Skin of body (tissue), 1 donor: ENCODE measurements at regions not wholly inside any gene's neighbourhood (a gene's known extent, or its start where the extent isn't known, plus 50 kb on each side); places are given as distances from the start of the nearest gene placed in this dataset.

Experiments
- DNase-seq: peaks from one replicate; lab custom pipeline; 2025; lab: John Stamatoyannopoulos, UW

DNA sequence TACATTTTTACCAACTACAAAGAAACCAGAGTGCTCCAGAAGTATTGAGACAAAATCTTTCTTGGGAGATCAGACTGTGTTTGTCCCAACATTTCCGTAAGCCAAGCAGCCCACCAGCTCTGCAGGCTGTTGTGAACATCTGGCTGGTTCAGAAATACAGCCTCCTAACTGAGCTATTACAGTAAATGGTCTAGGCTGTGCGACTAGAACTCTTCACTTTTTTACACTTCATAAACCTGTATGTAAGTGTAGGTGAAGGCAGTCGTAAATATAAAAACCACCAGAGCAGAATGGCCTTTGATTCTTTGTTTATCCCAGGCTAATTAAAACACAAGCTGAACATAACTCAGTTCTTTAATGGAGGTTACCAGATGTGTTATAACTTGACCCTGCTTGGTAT is 235.3 kb downstream of the ARRDC4 start:
- DNase-seq, result no peak

DNA sequence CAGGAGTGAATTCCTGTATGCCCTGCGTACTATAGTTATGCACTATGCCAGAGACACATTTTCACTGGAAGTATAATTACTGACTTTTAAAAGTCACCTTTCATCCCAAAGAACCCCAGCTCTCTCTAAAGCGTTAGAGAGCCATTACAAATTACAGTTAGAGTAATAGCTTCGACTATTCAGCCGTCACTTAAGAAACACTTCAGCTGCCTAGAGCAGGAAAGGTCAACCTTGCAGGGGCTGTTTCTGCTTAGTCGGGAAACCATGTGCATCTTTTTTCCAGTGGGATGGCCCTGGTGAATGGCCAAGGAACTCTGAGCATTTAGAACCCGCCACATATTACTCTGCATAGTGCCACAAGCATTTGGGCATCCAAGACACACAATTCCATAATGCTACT is 235.9 kb downstream of the ARRDC4 start:
- DNase-seq, result no peak

DNA sequence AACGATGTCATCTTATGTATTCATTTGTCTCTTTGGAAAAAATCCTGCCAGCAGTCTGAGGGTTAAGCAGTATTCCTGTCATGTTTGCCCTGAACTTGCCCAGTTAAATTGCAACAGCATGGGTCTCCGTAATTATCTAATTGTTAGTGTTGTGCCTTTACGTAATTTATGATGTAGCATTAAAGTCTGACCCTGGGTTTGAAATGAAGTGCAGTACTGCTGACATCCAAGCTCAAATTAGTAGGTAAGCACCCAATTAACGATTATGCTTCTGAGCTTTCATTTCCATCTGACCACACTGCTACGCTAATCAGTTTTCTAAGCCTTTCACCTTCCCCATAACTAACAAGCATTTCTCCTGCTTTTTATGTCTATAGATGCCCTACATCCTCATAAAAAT is 241.8 kb downstream of the ARRDC4 start:
- no peak for DNase-seq

DNA sequence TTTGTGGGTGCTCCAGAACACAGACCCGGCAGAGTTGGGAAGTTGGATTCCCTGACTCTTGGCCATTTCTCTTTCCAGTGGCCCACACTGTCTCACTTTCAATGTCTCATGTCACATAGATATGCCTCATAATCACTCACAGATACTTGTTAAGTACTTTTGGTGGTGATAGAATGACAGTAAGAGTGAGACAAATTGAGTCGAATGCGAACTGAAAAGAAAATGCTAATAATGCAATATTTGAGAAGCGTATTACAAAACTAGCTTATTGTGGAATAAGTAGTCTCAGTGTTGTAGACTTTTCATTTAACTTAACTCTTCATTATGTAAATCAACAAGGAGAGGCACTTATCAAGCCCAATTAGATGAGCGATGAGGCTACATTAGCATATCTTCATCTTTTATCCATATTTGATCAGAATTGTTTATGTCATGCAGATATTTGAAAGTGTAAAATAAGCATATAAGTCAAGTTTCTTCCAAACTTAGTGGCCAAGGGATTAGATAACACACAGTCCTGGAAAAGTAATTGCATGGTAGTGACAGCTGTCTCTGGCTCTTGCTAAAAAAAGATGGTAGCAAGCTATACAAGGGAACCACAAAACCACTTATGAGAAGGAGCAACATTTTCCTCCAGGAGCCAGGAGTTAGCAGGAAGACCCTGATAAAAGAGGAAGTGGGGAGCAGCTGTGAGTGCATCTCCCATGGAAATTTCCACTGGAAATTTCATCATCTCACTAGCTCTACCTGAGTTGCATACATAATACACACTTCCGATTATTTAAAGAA is 243.6 kb downstream of the ARRDC4 start:
- no peak for DNase-seq

DNA sequence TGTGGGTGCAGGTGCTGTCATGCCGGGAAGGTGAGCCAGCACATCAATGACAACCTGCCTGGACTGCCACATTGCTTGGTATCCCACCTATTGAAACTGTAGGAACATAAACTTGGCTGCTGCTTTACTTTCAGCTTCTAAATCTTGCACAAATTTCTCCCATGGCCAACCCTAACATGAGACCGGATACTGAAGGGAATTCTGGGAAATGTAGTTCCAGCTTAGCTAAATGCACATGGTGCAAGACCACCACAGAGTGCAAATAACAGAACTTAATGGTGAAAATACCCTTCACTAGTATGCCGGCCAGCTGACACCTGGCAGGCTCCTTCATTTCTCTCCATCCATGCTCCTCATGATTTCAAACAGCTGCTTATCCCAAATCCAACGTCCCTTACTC is 247.4 kb downstream of the ARRDC4 start:
- no peak for DNase-seq

DNA sequence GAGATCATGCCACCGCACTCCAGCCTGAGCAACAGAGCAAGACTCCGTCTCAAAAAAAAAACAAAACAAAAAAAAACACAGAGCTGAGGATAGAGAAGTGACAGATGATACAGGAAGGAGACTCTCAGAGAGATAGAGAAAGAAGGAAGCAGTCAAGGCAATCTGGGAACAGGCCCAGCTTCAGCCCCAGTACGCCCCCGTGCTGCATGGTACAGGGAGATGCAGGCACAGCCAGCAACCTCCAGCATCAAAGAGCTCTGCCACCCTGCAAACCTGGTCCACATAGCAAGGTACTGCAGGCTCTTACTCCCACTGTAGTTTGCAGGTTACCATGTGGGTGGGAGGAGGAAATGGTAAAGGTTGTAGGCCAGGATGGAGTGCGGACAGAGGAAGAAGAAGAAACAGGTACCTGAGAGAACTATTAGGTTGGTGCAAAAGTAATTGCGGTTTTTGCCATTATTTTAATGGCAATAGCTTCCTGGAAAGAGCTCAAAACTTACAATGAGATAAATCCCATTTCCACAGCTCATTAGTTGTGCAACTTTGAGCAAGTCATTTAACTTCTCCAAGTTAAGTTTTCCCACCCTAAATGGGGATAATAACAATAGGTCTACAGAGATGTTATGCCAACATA is 253.0 kb downstream of the ARRDC4 start:
- no peak for DNase-seq

DNA sequence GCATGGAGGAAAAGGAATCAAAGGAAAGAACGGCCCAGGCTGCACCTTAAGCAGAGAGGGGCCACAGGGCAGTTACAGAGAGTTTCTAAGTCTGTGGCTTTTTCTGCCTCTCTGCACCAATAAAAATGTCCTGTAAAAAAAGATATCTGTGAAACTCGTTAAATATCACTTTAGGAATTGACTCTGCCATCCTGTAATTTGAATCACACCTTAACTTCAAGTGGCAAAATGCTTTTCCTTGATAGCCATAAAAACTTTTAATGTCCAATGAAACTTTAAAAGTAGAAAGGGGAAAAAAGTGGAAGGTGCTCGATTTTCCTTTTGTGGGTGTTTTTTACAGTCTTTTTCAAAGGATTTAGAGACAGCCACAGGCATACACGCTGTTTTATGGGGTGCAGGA is 255.7 kb downstream of the ARRDC4 start:
- no peak for DNase-seq

DNA sequence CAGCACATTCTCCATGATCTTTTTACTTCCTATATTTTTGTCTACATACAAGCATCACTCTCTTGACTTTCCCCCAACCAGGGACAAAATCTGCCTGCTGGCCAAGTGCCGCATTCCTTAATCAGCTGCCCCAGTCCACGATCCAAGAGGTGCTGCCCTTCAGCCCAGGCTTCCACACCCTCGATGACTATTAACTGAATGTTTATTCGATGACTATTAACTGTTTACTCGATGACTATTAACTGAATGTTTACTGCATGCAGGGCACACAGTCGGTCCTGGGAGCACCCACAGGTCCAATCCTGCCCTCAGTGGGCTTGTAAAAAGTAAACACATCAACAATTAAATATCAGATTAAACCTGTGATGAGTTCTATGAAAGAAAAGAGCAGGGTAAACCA is 256.9 kb downstream of the ARRDC4 start:
- DNase-seq, result no peak

DNA sequence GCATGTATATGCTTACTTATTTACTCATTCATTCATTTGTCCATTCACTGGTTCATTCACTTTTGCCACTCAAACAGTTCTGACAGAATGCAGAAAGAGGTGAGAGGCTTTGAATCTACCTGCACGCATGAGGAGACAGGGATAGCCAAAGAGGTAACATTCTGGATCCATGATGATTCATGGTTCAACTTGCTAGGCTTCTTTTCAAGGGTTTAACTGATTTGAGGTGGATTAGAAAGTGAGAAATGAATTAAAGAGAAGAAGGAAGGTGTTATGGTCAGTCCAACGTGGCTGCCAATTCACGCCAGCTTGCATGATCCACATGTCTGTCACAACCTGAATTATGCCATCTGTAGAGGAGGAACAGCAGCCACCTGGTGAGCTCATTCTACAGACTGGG is 260.6 kb downstream of the ARRDC4 start:
- DNase-seq, result no peak

DNA sequence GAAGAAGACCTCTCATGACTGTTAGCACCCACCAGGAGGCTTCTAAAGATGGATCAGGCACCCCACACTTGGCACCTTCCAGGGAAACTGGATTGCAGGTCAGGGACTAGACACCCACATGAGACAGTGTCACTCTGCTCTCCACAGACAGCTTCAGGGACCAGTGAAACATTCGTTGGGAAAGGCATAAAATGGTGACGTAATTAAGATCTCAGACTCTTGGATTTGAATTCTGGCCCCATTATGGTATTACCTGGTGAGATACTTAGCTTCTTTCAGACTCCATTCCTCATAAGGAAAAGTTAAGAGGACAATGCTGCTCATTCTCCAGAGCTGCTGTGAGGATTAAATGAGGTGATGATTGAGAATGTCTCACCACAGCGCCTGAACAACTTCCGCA is 261.1 kb downstream of the ARRDC4 start:
- DNase-seq, result no peak

DNA sequence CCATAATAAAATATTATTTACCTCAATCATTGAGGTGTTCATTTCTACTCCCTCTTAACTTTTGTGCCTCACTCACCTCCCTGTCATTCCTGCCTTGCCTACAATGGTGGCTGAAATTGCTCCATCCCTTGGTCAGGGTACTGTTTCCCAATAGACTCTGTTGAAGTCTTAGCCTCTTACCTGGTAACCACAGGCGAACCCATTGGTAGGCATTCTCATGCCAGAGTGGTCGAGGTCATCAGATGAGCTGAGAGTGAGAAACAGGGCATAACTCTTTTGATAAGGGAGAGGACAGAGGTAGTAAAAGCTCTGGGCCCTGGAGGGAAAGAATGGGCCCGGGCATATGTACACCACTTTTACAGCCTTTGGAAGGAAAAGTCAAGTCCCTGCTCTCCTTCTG is 265.6 kb downstream of the ARRDC4 start:
- no peak for DNase-seq

DNA sequence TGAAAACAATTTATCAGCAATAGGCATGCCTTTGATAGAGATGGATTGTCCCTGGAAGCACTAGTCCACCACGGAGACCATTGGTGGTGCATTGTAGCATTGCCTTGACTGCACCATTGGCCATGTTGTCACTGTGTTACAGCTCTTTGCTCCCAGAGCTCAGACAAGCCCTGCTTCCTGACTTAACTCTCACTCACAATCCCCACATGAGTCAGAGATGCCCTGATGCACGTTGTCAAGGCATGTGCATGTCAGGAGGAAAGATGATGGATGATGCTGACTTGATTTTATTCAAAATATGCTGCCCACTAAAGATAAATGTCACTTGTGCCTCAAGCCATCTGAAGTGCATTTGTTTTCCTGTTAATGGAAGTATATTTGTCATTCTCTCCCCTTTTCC is 266.1 kb downstream of the ARRDC4 start:
- DNase-seq, result no peak

DNA sequence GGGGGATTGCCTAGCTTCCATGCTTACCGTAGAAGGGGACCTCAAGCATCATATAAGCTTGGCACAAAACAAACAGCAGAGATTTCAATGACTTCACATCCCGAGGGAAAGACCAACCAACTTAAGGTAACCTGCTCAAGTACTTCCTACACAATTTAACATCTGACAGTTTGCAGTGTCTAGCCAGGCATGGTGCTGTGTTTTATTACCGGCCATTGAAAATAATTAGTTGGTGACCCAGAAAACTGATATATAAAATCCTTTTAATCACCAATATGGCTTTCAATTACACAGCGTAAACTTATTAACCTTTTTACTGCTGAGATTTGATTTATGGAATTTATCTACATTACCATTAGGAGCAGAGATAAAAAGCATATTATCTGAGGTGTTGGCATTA is 268.3 kb downstream of the ARRDC4 start:
- no peak for DNase-seq

DNA sequence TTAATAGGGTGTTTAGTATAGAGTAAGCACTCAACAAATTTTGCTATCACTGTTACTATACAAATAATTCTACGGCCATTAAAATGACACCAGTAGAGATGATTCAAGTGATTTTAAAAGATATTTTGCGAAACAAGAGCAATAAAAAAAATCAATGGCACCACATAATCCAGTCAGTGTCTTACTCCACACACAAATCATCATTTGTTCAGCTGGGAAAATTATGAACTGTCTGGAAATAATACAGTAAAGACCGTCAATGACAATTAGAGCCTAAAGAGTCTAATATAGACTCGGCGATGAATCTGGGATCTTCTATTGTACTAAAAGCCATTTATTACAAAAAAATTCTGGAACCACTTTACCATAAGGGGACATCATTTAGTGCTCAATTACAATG is 270.5 kb downstream of the ARRDC4 start:
- no peak for DNase-seq

DNA sequence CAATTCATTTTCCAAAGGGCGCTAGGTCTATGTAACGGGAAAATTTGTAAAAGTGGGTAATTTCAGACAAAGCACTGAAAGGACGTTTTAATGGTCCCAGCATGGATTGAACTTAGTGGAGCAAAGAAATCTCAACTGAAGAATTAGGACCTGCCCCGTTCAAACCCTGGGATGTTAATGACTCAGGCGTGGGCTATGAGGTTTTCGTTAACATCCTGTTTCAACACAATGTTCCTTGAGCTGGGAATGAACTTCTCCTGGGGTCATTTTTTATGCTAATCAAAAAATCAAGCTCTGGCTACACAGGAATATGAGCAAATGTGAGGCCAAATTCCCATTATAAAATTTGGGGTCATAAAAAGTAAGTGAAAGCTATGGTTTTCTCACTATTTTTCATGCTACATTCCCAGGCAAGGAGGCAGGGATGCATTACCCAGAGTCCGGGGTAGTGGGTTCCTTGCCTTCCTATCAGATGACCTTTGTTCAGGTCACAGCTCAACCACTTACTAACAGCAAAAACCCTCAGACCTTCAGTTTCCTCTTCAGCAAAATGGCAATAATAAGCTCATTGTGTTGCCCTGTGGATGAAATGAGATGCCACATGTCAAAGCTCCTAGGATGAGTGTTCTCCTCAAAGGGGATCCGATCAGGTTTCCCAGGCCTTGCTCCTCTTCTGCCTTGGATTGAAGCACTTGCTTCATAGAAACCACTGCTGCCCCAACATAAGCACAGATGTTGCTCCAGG is 271.4 kb downstream of the ARRDC4 start:
- no peak for DNase-seq

DNA sequence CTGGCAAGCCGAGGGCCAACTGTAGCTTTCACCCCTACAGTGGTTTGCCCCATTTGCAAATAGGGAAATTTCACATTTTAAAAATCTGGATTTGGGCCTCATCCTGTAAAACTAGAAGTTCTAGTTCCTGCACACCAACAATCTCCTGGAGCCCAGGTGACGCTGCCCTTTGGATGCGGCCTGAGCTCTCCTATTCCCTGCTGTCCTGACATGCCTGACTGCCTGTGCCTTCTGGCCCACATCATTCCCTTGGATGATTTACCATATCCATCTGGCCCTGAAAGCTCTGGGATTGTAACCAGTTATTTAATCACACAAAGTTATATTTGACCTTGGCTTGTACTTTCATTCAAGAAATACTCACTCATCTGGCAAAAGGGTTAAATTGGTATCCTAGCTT is 272.3 kb downstream of the ARRDC4 start:
- DNase-seq, result no peak

DNA sequence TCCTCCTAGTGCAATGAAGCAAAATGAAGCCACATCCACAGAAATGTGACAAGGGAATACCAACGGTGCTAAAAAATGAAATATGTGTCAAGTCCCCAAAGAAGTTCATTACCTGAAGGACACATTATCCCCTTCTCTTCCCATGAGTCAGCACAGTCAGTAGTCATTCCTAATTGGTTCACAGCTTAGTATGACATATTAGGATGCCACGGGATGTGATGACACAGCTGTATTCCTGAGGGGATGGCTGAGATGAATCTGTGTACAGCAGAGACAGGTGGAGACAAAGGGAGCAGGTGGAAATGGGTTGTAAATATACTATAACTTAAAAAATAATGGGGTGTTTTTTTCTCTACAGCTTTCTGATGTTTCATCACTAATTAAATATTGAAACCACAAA is 273.4 kb downstream of the ARRDC4 start:
- no peak for DNase-seq

DNA sequence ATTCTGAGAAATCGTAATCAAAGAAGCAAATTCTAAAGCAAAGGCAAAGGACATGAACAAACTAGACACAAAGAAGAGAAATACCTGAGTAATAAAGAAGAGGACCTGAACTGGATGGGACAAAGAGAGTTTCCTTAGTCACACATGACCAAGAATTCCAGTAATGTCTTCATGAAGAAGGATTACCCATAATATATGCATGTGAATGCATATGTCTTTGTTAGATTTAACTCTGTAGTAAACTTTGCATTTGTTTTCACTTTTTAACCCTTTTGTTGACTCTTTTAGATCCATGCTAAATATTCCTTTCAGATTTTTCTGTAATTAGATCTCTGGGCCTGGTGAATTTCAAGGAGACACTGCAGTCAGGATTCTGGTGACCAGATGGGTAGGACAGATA is 279.8 kb downstream of the ARRDC4 start:
- DNase-seq, result no peak

DNA sequence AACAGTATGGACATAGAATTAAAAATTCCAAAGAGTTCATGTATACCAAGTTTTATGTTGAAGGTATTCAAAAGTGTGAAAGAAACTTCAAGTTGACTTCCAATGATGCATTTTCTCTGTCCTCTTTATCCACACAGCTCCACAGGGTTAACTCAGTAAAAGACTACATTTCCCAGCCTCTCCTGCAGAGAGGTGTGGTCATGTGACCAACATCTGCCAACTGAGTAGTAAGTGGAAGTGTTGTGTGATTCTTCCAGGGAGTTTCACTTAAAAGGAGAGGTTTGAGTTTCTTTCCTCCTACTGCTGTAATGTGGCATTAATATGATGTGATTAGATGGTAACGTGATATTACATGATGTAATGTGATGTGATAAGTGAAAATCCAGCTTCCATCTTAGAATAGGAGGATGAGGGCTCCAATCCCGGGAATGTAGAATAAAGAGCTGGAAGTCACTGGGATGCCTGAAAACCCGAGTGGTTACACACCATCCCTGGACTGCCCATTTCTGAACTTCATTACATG is 280.6 kb downstream of the ARRDC4 start:
- DNase-seq, result no peak

DNA sequence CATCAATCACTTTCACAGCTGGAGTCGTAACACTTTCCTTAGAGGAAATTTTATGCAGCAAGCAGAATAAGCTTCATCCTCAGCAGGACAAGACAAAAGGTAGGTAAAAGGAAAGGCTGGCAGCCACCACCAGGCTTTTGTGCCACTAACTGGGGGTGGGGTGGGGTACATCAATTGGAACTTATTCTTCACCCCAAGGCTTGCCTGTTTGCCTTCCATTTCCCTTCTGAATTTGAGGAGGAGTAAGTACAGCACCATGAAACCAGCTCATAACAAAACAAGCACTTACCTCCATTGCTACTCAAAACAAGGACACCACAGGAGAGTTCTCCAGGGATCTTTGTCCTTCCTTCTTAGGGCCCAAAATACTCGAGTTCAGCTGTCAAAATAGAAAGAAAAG is 296.8 kb downstream of the ARRDC4 start:
- DNase-seq, result no peak

DNA sequence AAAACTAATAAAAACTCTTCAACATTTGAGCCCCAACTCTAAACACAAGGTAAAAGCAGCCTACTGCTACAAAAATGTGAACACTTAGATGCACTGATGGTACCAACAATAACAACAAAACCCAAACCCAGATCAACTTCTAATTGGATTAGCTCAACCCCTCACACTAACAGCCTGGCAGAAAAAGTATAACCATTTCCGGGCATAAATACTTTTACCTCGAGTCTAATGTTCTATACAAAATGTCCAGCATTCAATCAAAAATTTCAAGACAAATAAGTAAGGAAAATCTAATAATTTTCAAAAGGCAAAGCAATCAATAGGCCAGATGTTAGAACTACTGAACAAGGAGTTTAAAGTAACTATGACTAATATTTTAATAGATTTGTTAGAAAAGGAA is 303.3 kb downstream of the ARRDC4 start:
- DNase-seq, result no peak

DNA sequence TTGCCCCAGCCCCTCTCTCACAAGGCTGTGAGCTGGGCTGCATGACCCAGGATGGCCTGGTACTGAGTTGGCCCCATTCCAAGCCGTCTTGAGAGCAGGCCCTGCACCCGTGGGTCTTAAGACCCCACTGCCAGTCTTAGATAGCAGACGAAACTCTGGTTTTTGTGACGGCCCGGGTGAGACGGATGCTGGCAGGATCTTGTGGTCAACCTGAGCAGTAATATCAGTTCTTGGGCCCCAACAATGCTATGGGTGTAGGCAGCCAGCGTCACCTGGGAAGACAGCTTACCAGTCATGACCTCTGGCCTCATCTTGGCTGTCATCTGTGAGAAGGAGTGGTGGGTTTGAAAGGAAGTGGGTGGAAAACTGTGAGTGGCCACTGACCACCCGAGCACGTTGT is 305.8 kb downstream of the ARRDC4 start:
- DNase-seq, result no peak

DNA sequence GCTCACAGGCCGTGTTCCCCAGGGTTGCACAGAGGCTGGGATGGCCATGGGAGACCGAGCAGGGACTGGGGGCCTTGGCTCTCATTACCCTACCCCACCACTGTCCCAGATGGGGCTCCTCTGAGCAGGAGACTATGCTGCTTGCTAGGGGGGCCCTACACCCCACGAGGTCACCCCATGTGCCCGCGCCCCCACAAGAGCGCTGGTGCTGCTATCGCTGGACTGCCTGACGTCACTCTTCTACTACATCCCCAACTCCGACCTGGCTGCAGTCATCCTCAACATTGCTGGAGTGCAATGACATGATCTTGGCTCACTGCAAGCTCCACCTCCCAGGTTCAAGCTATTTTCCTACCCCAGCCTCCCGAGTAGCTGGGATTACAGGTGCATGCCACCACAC is 307.7 kb downstream of the ARRDC4 start:
- DNase-seq, result no peak
